ENCODE measurements at regions not wholly inside any gene's neighbourhood (a gene's known extent, or its start where the extent isn't known, plus 50 kb on each side); places are given as distances from the start of the nearest gene placed in this dataset.

DNA sequence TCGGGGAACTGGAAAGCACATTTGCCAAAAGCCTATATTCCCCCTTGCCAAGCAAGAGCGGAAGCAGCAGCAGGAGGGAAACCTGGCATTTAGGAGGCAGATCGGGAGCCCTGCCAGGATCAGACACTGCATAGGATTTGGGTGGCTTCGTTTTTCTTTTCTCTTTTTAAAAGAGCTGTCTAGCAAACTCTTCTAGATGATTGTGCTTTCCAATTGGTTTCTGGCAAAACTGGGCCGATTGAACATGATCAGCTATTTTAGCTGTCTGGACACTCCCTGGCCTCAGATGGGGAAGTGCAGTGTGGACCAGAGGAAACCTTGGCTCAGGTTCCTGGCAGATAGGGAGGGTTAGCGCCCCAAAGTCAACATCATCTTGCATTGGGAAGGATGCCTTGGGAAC, 414.0 kb upstream of the KAZN start:
- Histone ChIP-seq H3K4me2 (ENCODE audit: low read depth, low read length) (no peak overlapping the region), H3K9me3 (ENCODE audit: low read length) (no peaks in the 10 kb centered on the region), H3K79me2 (ENCODE audit: insufficient read depth, low read length) (no peaks in the 10 kb centered on the region), H2AFZ (ENCODE audit: low read length) (no peak overlapping the region), H3K4me1 (ENCODE audit: insufficient read depth, low read length) (no peaks in the 10 kb centered on the region), H4K20me1 (ENCODE audit: insufficient read depth, low read length) (no peaks in the 10 kb centered on the region), H3K36me3 (replicated peaks in 1 of 2; ENCODE audit: control insufficient read depth in 1 of 2, insufficient read depth in 2 of 2, low read length in 2 of 2) (no peaks in the 10 kb centered on the region), H3K9ac (ENCODE audit: insufficient read depth, low read depth, low read length) (no peak overlapping the region), H3K4me3 (replicated peaks in 1 of 3; ENCODE audit: insufficient read depth in 1 of 3, low read depth in 2 of 3, low read length in 3 of 3) (no peak overlapping the region), H3K27me3 (ENCODE audit: control insufficient read depth in 1 of 2, insufficient read depth in 2 of 2, low read length in 2 of 2) (peaks cover 0 to 15% of the 10 kb centered on the region in 2 experiments; a peak in 2 of 5 replicates), H3K27ac (ENCODE audit: extremely low read length, insufficient read depth, low read length) (no peak overlapping the region)
- 14% methylated on average over 6 of the region's 6 CpGs for WGBS (ENCODE audit: low lambda C conversion rate)
- intact Hi-C loops (cut with micrococcal nuclease; ENCODE audit: unreplicated experiment) (no loop called here), in situ Hi-C loops (cut with HindIII; ENCODE audit: extremely low pct_ligation_motif_present, low pct_unique_long_range_greater_than_20kb) (no loop called here)
- ChIA-PET POLR2A (no interaction called here), CTCF (ENCODE audit: low intra/inter-chr PET ratio, low total read pairs) (no interaction called here)
- BruUV-seq (replicated peaks) = no TSS peak
- DNase-seq (ENCODE audit: low spot score) (no peak), FAIRE-seq (no peak), ATAC-seq (no peak)
- TF ChIP-seq BRD4 (CRISPR knock-in tag; IDR thresholded peaks at IDR 0.05) = no peak
- no peak for TF ChIP-seq ZEB1 (IDR thresholded peaks at IDR 0.05; ENCODE audit: insufficient replicate concordance, low read depth)
- TF ChIP-seq MEIS1 (CRISPR knock-in tag; IDR thresholded peaks at IDR 0.05; ENCODE audit: borderline replicate concordance) = no peak

DNA sequence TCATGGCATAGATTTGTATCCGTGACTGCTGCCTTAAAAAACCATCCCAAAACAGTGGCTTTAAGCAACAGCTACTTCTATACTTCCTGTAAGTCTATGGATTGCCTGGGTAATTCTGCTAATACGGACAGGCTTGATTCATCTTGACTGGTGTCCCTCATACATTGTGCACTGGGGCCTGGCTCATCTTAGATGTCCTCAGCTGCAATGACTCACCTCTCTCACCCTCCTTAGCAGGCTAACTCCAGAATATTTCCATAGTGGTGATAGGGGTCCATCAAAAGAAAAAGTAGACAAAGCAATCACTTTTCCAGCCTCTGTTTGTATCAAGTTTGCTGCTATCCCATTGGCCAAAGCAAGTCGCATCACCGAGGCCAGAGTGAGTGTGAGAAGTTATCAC, 409.1 kb upstream of the KAZN start:
- BruUV-seq (replicated peaks) = no TSS peak
- H4K20me1 ChIP-seq (ENCODE audit: insufficient read depth, low read length) = no peaks in the 10 kb centered on the region
- POLR2A ChIA-PET = no interaction called here
- 12% methylated on average over 4 of the region's 4 CpGs for WGBS (ENCODE audit: low lambda C conversion rate)
- intact Hi-C loops (cut with micrococcal nuclease; ENCODE audit: unreplicated experiment) = no loop called here
- H3K4me3 ChIP-seq (replicated peaks in 1 of 3; ENCODE audit: insufficient read depth in 1 of 3, low read depth in 2 of 3, low read length in 3 of 3) = no peak overlapping the region
- DNase-seq (ENCODE audit: low spot score) (no peak), FAIRE-seq (no peak), ATAC-seq (no peak)
- TF ChIP-seq HMGA1 (CRISPR knock-in tag; conservative IDR thresholded peaks at IDR 0.05) (no peak), ZNF333 (CRISPR knock-in tag; IDR thresholded peaks at IDR 0.05; ENCODE audit: borderline replicate concordance) (no peak), SOX6 (IDR thresholded peaks at IDR 0.05) (no peak), SOX6 (CRISPR knock-in tag; IDR thresholded peaks at IDR 0.05) (no peak), NFKB2 (CRISPR knock-in tag; IDR thresholded peaks at IDR 0.05; ENCODE audit: borderline replicate concordance) (no peak), CBX5 (CRISPR knock-in tag; IDR thresholded peaks at IDR 0.05; ENCODE audit: borderline replicate concordance) (no peak), NRL (CRISPR knock-in tag; IDR thresholded peaks at IDR 0.05; ENCODE audit: borderline replicate concordance) (no peak)
- TF ChIP-seq, protein P1, sequence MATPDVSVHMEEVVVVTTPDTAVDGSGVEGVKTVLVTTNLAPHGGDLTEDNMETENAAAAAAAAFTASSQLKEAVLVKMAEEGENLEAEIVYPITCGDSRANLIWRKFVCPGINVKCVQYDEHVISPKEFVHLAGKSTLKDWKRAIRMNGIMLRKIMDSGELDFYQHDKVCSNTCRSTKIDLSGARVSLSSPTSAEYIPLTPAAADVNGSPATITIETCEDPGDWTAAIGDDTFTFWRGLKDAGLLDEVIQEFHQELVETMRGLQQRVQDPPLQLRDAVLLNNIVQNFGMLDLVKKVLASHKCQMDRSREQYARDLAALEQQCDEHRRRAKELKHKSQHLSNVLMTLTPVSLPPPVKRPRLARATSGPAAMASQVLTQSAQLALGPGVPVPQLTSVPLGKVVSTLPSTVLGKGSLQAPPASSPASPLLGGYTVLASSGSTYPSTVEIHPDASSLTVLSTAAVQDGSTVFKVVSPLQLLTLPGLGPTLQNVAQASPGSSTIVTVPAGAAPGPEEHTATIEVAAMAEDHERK (CRISPR knock-in tag; IDR thresholded peaks at IDR 0.05; ENCODE audit: low read depth) = no peak
- H3K4me2 ChIP-seq (ENCODE audit: low read depth, low read length) = no peak overlapping the region
- no peak overlapping the region for H3K9ac ChIP-seq (ENCODE audit: insufficient read depth, low read depth, low read length)
- no peaks in the 10 kb centered on the region for H3K36me3 ChIP-seq (replicated peaks in 1 of 2; ENCODE audit: control insufficient read depth in 1 of 2, insufficient read depth in 2 of 2, low read length in 2 of 2)
- H3K27me3 ChIP-seq (ENCODE audit: control insufficient read depth in 1 of 2, insufficient read depth in 2 of 2, low read length in 2 of 2) = peaks cover 0 to 6% of the 10 kb centered on the region in 2 experiments; a peak in 1 of 5 replicates
- H3K9me3 ChIP-seq (ENCODE audit: low read length) = peaks cover 15% of the 10 kb centered on the region; the same call in 1 of the 2 replicates
- no peak overlapping the region for H3K27ac ChIP-seq (ENCODE audit: extremely low read length, insufficient read depth, low read length)
- in situ Hi-C loops (cut with HindIII; ENCODE audit: extremely low pct_ligation_motif_present, low pct_unique_long_range_greater_than_20kb) = no loop called here
- H3K4me1 ChIP-seq (ENCODE audit: insufficient read depth, low read length) = no peaks in the 10 kb centered on the region
- CTCF ChIA-PET (ENCODE audit: low intra/inter-chr PET ratio, low total read pairs) = no interaction called here
- no peak overlapping the region for H2AFZ ChIP-seq (ENCODE audit: low read length)
- no peaks in the 10 kb centered on the region for H3K79me2 ChIP-seq (ENCODE audit: insufficient read depth, low read length)
